ENCODE measurements at regions not wholly inside any gene's neighbourhood (a gene's known extent, or its start where the extent isn't known, plus 50 kb on each side); places are given as distances from the start of the nearest gene placed in this dataset.
A peak's percentile ranks its signal among the peaks of the same experiment; 100 is the strongest.
"Not testable (repeated sequence)": the region's sequence is repeated elsewhere in the genome, so short reads cannot be mapped to it uniquely, and the experiment has no call there.

GRCh38 chr3:94394885-94395284 is 332.0 kb downstream of the NSUN3 start:
- Histone ChIP-seq H3K36me3 (ENCODE audit: control insufficient read depth in 5 of 5, insufficient read depth in 5 of 5, low read length in 5 of 5) (no peaks in the 10 kb centered on the region), H3K9ac (ENCODE audit: low read length in 5 of 5) (no peak overlapping the region), H3K4me3 (ENCODE audit: low read depth in 1 of 5, low read length in 5 of 5) (no peak overlapping the region), H3K27ac (ENCODE audit: low read depth, low read length) (no peak overlapping the region), H3K27me3 (ENCODE audit: control insufficient read depth in 5 of 5, insufficient read depth in 4 of 5, low read length in 5 of 5) (no peaks in the 10 kb centered on the region), H3K9me3 (ENCODE audit: control insufficient read depth in 5 of 5, low read length in 5 of 5) (no peaks in the 10 kb centered on the region), H3K4me1 (ENCODE audit: control insufficient read depth in 5 of 5, insufficient read depth in 5 of 5, low read length in 5 of 5) (peaks cover 0 to 7% (median 0%) of the 10 kb centered on the region in 5 donors)

- Histone ChIP-seq H3K36me3 (ENCODE audit: control insufficient read depth in 5 of 5, insufficient read depth in 5 of 5, low read length in 5 of 5) (no peaks in the 10 kb centered on the region), H3K4me1 (ENCODE audit: control insufficient read depth in 5 of 5, insufficient read depth in 5 of 5, low read length in 5 of 5) (peaks cover 0 to 7% (median 0%) of the 10 kb centered on the region in 5 donors), H3K4me3 (ENCODE audit: low read depth in 1 of 5, low read length in 5 of 5) (no peak overlapping the region), H3K27me3 (ENCODE audit: control insufficient read depth in 5 of 5, insufficient read depth in 4 of 5, low read length in 5 of 5) (no peaks in the 10 kb centered on the region), H3K9me3 (ENCODE audit: control insufficient read depth in 5 of 5, low read length in 5 of 5) (no peaks in the 10 kb centered on the region), H3K9ac (ENCODE audit: low read length in 5 of 5) (no peak overlapping the region), H3K27ac (ENCODE audit: low read depth, low read length) (no peak overlapping the region)
These were observed 333.0 kb downstream of the NSUN3 start for GRCh38 chr3:94395851-94396250.

- no peak overlapping the region for H3K9ac ChIP-seq (ENCODE audit: low read length in 5 of 5)
- peaks cover 0 to 7% (median 0%) of the 10 kb centered on the region in 5 donors for H3K4me1 ChIP-seq (ENCODE audit: control insufficient read depth in 5 of 5, insufficient read depth in 5 of 5, low read length in 5 of 5)
- no peak overlapping the region for H3K4me3 ChIP-seq (ENCODE audit: low read depth in 1 of 5, low read length in 5 of 5)
These were observed 335.2 kb downstream of the NSUN3 start for GRCh38 chr3:94398036-94398435.

GRCh38 chr3:94401466-94401865 is 338.6 kb downstream of the NSUN3 start:
- Histone ChIP-seq H3K27me3 (ENCODE audit: control insufficient read depth in 5 of 5, insufficient read depth in 4 of 5, low read length in 5 of 5) (no peaks in the 10 kb centered on the region), H3K9ac (ENCODE audit: low read length in 5 of 5) (no peak overlapping the region), H3K4me1 (ENCODE audit: control insufficient read depth in 5 of 5, insufficient read depth in 5 of 5, low read length in 5 of 5) (peaks cover 0 to 15% (median 0%) of the 10 kb centered on the region in 5 donors), H3K9me3 (ENCODE audit: control insufficient read depth in 5 of 5, low read length in 5 of 5) (no peaks in the 10 kb centered on the region), H3K4me3 (ENCODE audit: low read depth in 1 of 5, low read length in 5 of 5) (no peak overlapping the region), H3K27ac (ENCODE audit: low read depth, low read length) (no peak overlapping the region), H3K36me3 (ENCODE audit: control insufficient read depth in 5 of 5, insufficient read depth in 5 of 5, low read length in 5 of 5) (no peaks in the 10 kb centered on the region)

More at GRCh38 chr3:94398036-94398435, 335.2 kb downstream of the NSUN3 start:
- H3K9me3 ChIP-seq (ENCODE audit: control insufficient read depth in 5 of 5, low read length in 5 of 5): no peaks in the 10 kb centered on the region
- H3K27ac ChIP-seq (ENCODE audit: low read depth, low read length): no peak overlapping the region
- H3K36me3 ChIP-seq (ENCODE audit: control insufficient read depth in 5 of 5, insufficient read depth in 5 of 5, low read length in 5 of 5): no peaks in the 10 kb centered on the region
- no peaks in the 10 kb centered on the region for H3K27me3 ChIP-seq (ENCODE audit: control insufficient read depth in 5 of 5, insufficient read depth in 4 of 5, low read length in 5 of 5)

- Histone ChIP-seq H3K4me3 (ENCODE audit: low read depth in 1 of 5, low read length in 5 of 5) (no peak overlapping the region), H3K36me3 (ENCODE audit: control insufficient read depth in 5 of 5, insufficient read depth in 5 of 5, low read length in 5 of 5) (no peaks in the 10 kb centered on the region), H3K27me3 (ENCODE audit: control insufficient read depth in 5 of 5, insufficient read depth in 4 of 5, low read length in 5 of 5) (no peaks in the 10 kb centered on the region), H3K9me3 (ENCODE audit: control insufficient read depth in 5 of 5, low read length in 5 of 5) (no peaks in the 10 kb centered on the region), H3K4me1 (ENCODE audit: control insufficient read depth in 5 of 5, insufficient read depth in 5 of 5, low read length in 5 of 5) (peaks cover 0 to 15% (median 0%) of the 10 kb centered on the region in 5 donors), H3K27ac (ENCODE audit: low read depth, low read length) (no peak overlapping the region), H3K9ac (ENCODE audit: low read length in 5 of 5) (no peak overlapping the region)
These were observed 339.3 kb downstream of the NSUN3 start for GRCh38 chr3:94402126-94402525.

GRCh38 chr3:94405258-94406035 is 342.6 kb downstream of the NSUN3 start:
- Histone ChIP-seq H3K4me1 (ENCODE audit: control insufficient read depth in 5 of 5, insufficient read depth in 5 of 5, low read length in 5 of 5) (peaks cover 0 to 9% (median 0%) of the 10 kb centered on the region in 5 donors), H3K9me3 (ENCODE audit: control insufficient read depth in 5 of 5, low read length in 5 of 5) (no peaks in the 10 kb centered on the region), H3K36me3 (ENCODE audit: control insufficient read depth in 5 of 5, insufficient read depth in 5 of 5, low read length in 5 of 5) (no peaks in the 10 kb centered on the region), H3K9ac (ENCODE audit: low read length in 5 of 5) (no peak overlapping the region), H3K27ac (ENCODE audit: low read depth, low read length) (peak overlapping the region; percentile 44), H3K27me3 (ENCODE audit: control insufficient read depth in 5 of 5, insufficient read depth in 4 of 5, low read length in 5 of 5) (no peaks in the 10 kb centered on the region), H3K4me3 (ENCODE audit: low read depth in 1 of 5, low read length in 5 of 5) (no peak overlapping the region)

GRCh38 chr3:94406595-94406994 is 343.7 kb downstream of the NSUN3 start:
- Histone ChIP-seq H3K9ac (ENCODE audit: low read length in 5 of 5) (no peak overlapping the region), H3K27ac (ENCODE audit: low read depth, low read length) (no peak overlapping the region), H3K9me3 (ENCODE audit: control insufficient read depth in 5 of 5, low read length in 5 of 5) (no peaks in the 10 kb centered on the region), H3K4me1 (ENCODE audit: control insufficient read depth in 5 of 5, insufficient read depth in 5 of 5, low read length in 5 of 5) (peaks cover 0 to 9% (median 0%) of the 10 kb centered on the region in 5 donors), H3K36me3 (ENCODE audit: control insufficient read depth in 5 of 5, insufficient read depth in 5 of 5, low read length in 5 of 5) (no peaks in the 10 kb centered on the region), H3K4me3 (ENCODE audit: low read depth in 1 of 5, low read length in 5 of 5) (no peak overlapping the region), H3K27me3 (ENCODE audit: control insufficient read depth in 5 of 5, insufficient read depth in 4 of 5, low read length in 5 of 5) (no peaks in the 10 kb centered on the region)

GRCh38 chr3:94412936-94413335 is 350.1 kb downstream of the NSUN3 start:
- not testable (repeated sequence) for H3K9ac ChIP-seq (ENCODE audit: low read length in 5 of 5); H3K4me3 ChIP-seq (ENCODE audit: low read depth in 1 of 5, low read length in 5 of 5); H3K27ac ChIP-seq (ENCODE audit: low read depth, low read length); H3K36me3 ChIP-seq (ENCODE audit: control insufficient read depth in 5 of 5, insufficient read depth in 5 of 5, low read length in 5 of 5); H3K4me1 ChIP-seq (ENCODE audit: control insufficient read depth in 5 of 5, insufficient read depth in 5 of 5, low read length in 5 of 5); H3K27me3 ChIP-seq (ENCODE audit: control insufficient read depth in 5 of 5, insufficient read depth in 4 of 5, low read length in 5 of 5); H3K9me3 ChIP-seq (ENCODE audit: control insufficient read depth in 5 of 5, low read length in 5 of 5)

- Histone ChIP-seq H3K4me1 (ENCODE audit: control insufficient read depth in 5 of 5, insufficient read depth in 5 of 5, low read length in 5 of 5) (peaks cover 0 to 9% (median 0%) of the 10 kb centered on the region in 5 donors), H3K9ac (ENCODE audit: low read length in 5 of 5) (no peak overlapping the region), H3K27ac (ENCODE audit: low read depth, low read length) (no peak overlapping the region), H3K9me3 (ENCODE audit: control insufficient read depth in 5 of 5, low read length in 5 of 5) (peaks cover 0 to 1% (median 0%) of the 10 kb centered on the region in 5 donors), H3K4me3 (ENCODE audit: low read depth in 1 of 5, low read length in 5 of 5) (no peak overlapping the region), H3K27me3 (ENCODE audit: control insufficient read depth in 5 of 5, insufficient read depth in 4 of 5, low read length in 5 of 5) (no peaks in the 10 kb centered on the region), H3K36me3 (ENCODE audit: control insufficient read depth in 5 of 5, insufficient read depth in 5 of 5, low read length in 5 of 5) (no peaks in the 10 kb centered on the region)
These were observed 350.7 kb downstream of the NSUN3 start for GRCh38 chr3:94413336-94414108.

- H3K9me3 ChIP-seq (ENCODE audit: control insufficient read depth in 5 of 5, low read length in 5 of 5): peaks cover 0 to 4% (median 0%) of the 10 kb centered on the region in 5 donors
- no peaks in the 10 kb centered on the region for H3K27me3 ChIP-seq (ENCODE audit: control insufficient read depth in 5 of 5, insufficient read depth in 4 of 5, low read length in 5 of 5)
- no peak overlapping the region for H3K9ac ChIP-seq (ENCODE audit: low read length in 5 of 5)
- H3K4me3 ChIP-seq (ENCODE audit: low read depth in 1 of 5, low read length in 5 of 5): no peak overlapping the region
- peaks cover 0 to 9% (median 0%) of the 10 kb centered on the region in 5 donors for H3K4me1 ChIP-seq (ENCODE audit: control insufficient read depth in 5 of 5, insufficient read depth in 5 of 5, low read length in 5 of 5)
- H3K27ac ChIP-seq (ENCODE audit: low read depth, low read length): no peak overlapping the region
- no peaks in the 10 kb centered on the region for H3K36me3 ChIP-seq (ENCODE audit: control insufficient read depth in 5 of 5, insufficient read depth in 5 of 5, low read length in 5 of 5)
These were observed 351.6 kb downstream of the NSUN3 start for GRCh38 chr3:94414418-94414817.

Data from subcutaneous abdominal adipose tissue (tissue), 5 donors.